ENCODE measurements at regions not wholly inside any gene's neighbourhood (a gene's known extent, or its start where the extent isn't known, plus 50 kb on each side); places are given as distances from the start of the nearest gene placed in this dataset.

- Histone ChIP-seq H4K20me1 (ENCODE audit: insufficient read depth, low read length) (no peaks in the 10 kb centered on the region), H3K9me3 (ENCODE audit: low read length) (no peaks in the 10 kb centered on the region), H3K36me3 (ENCODE audit: insufficient read depth, low read length) (no peaks in the 10 kb centered on the region), H2AFZ (ENCODE audit: low read length) (no peak overlapping the region), H3K4me2 (ENCODE audit: low read length) (no peak overlapping the region), H3K79me2 (ENCODE audit: insufficient read depth, low read depth, low read length) (no peaks in the 10 kb centered on the region), H3K9me2 (ENCODE audit: insufficient read depth, low read length) (no peaks in the 10 kb centered on the region), H3K4me1 (ENCODE audit: insufficient read depth, low read length, poor library complexity, severe bottlenecking) (no peaks in the 10 kb centered on the region), H3K4me3 (ENCODE audit: low read depth, low read length, poor library complexity, severe bottlenecking) (no peak overlapping the region), H3K27ac (ENCODE audit: low read depth, low read length, poor library complexity, severe bottlenecking) (no peak overlapping the region)
- TF ChIP-seq CTCF (conservative IDR thresholded peaks at IDR 0.05; ENCODE audit: low read length) (no peak), EZH2phosphoT487 (IDR thresholded peaks at IDR 0.05; ENCODE audit: borderline replicate concordance, low read depth, low read length) (no peak)
- intact Hi-C loops (cut with micrococcal nuclease; ENCODE audit: unreplicated experiment), result no loop called here
- ChIA-PET CTCF (ENCODE audit: unreplicated experiment) (no interaction called here), POLR2A (interaction anchor here (1.4 kb wide), 1 partner anchor 13 kb away, joined by 3 read pairs; no protein-coding TSS in a partner anchor)
- BruUV-seq (replicated peaks), result no TSS peak
- DNase-seq (ENCODE audit: low spot score), result no peak
These were observed 118.2 kb upstream of the KITLG start for GRCh38 chr12:88698471-88698870.

- Histone ChIP-seq H3K9me3 (ENCODE audit: low read length) (no peaks in the 10 kb centered on the region), H3K4me3 (ENCODE audit: low read depth, low read length, poor library complexity, severe bottlenecking) (no peak overlapping the region), H3K36me3 (ENCODE audit: insufficient read depth, low read length) (no peaks in the 10 kb centered on the region), H2AFZ (ENCODE audit: low read length) (no peak overlapping the region), H3K9me2 (ENCODE audit: insufficient read depth, low read length) (no peaks in the 10 kb centered on the region), H3K4me1 (ENCODE audit: insufficient read depth, low read length, poor library complexity, severe bottlenecking) (no peaks in the 10 kb centered on the region), H3K4me2 (ENCODE audit: low read length) (no peak overlapping the region), H4K20me1 (ENCODE audit: insufficient read depth, low read length) (no peaks in the 10 kb centered on the region), H3K27ac (ENCODE audit: low read depth, low read length, poor library complexity, severe bottlenecking) (no peak overlapping the region), H3K79me2 (ENCODE audit: insufficient read depth, low read depth, low read length) (no peaks in the 10 kb centered on the region)
- ChIA-PET CTCF (ENCODE audit: unreplicated experiment) (no interaction called here), POLR2A (interaction anchor here (0.5 kb wide), 1 partner anchor 519 kb away, joined by 3 read pairs; no protein-coding TSS in a partner anchor)
- DNase-seq (ENCODE audit: low spot score), result no peak
- intact Hi-C loops (cut with micrococcal nuclease; ENCODE audit: unreplicated experiment), result no loop called here
- BruUV-seq (replicated peaks), result no TSS peak
- no peak for TF ChIP-seq EZH2phosphoT487 (IDR thresholded peaks at IDR 0.05; ENCODE audit: borderline replicate concordance, low read depth, low read length)
These were observed 113.7 kb upstream of the KITLG start for GRCh38 chr12:88693837-88694445.

GRCh38 chr12:88691811-88692210 lies 111.5 kb upstream of the KITLG start:
- Histone ChIP-seq H3K27ac (ENCODE audit: low read depth, low read length, poor library complexity, severe bottlenecking) (no peak overlapping the region), H3K4me2 (ENCODE audit: low read length) (no peak overlapping the region), H3K9me2 (ENCODE audit: insufficient read depth, low read length) (no peaks in the 10 kb centered on the region), H2AFZ (ENCODE audit: low read length) (no peak overlapping the region), H3K9me3 (ENCODE audit: low read length) (no peaks in the 10 kb centered on the region), H3K79me2 (ENCODE audit: insufficient read depth, low read depth, low read length) (no peaks in the 10 kb centered on the region), H4K20me1 (ENCODE audit: insufficient read depth, low read length) (no peaks in the 10 kb centered on the region), H3K36me3 (ENCODE audit: insufficient read depth, low read length) (no peaks in the 10 kb centered on the region), H3K4me3 (ENCODE audit: low read depth, low read length, poor library complexity, severe bottlenecking) (no peak overlapping the region), H3K4me1 (ENCODE audit: insufficient read depth, low read length, poor library complexity, severe bottlenecking) (no peaks in the 10 kb centered on the region)
- intact Hi-C loops (cut with micrococcal nuclease; ENCODE audit: unreplicated experiment), result no loop called here
- ChIA-PET POLR2A (no interaction called here), CTCF (ENCODE audit: unreplicated experiment) (no interaction called here)
- DNase-seq (ENCODE audit: low spot score), result no peak
- TF ChIP-seq EZH2phosphoT487 (IDR thresholded peaks at IDR 0.05; ENCODE audit: borderline replicate concordance, low read depth, low read length) (no peak), CTCF (conservative IDR thresholded peaks at IDR 0.05; ENCODE audit: low read length) (no peak)
- BruUV-seq (replicated peaks), result no TSS peak
